OCI-M2 (cell line): ENCODE measurements at regions not wholly inside any gene's neighbourhood (a gene's known extent, or its start where the extent isn't known, plus 50 kb on each side); places are given as distances from the start of the nearest gene placed in this dataset.
"Not testable (repeated sequence)": the region's sequence is repeated elsewhere in the genome, so short reads cannot be mapped to it uniquely, and the experiment has no call there.

Experiments
- DNase-seq: peaks from one replicate; lab custom pipeline; 2025; ENCODE audit not compliant: unreplicated experiment; lab: John Stamatoyannopoulos, UW

GRCh38 chr7:81074406-81074805 is 155.6 kb upstream of the SEMA3C start:
- DNase-seq: no peak

GRCh38 chr7:81073931-81074251 is 155.0 kb upstream of the SEMA3C start:
- no peak for DNase-seq

- no peak for DNase-seq
Observed at GRCh38 chr7:81070956-81071355, 152.1 kb upstream of the SEMA3C start.

DNA sequence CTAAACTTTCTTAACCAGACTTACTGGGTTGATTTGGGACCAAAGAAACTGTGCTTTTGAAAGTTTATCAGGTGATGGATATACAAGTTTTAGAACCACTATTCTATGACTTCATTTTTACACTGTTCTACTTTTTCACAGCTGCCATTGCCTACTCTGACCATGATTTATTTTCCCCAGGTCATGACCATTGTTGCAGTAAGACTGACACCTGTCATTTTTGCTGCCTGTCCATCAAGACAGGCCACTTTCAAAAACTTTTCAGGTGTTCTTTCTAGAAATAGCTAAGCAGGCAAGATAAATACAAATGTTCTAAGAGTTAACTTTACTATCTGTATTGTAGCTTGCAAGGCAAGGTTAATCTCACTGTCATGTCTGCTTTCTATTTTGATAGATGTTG is 147.9 kb upstream of the SEMA3C start:
- no peak for DNase-seq

DNA sequence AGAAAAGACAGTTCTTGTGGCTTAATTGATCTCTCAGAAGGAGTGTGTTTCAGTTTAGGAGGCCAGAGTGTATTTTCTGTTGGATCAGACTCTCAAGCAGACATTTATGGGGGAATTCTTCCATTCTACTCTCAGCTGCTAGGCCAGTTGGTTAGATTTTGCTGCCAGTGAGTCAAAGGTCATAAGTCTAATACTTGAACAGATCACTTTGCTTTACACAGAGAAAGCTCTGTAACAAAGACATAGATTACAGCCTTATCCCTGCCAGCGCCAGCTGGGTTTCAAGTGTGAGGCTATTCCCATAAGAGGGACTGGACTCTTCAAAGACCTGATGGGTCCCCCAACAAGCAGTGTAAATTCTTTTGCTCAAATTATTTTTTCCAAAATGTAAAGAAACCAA is 145.6 kb upstream of the SEMA3C start:
- DNase-seq: no peak

DNA sequence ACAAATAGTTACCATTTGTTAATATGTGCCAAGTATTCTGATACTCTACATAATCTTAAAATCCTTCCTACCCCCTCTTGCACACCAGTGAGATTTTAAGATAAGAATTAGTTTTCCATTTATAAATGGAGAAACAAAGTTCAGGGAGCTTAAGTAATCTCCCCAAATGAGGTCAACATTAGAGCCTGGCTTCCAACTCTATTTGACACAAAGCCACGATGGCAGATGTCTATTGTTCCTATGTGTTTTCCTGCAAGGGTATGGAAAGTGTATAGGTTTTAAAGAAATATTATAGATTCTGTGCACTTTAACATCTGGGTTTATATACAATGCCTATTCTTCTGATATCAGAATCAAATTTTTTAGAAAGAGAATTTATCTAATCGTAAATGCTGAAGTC is 143.9 kb upstream of the SEMA3C start:
- no peak for DNase-seq

- DNase-seq: not testable (repeated sequence)
Observed at GRCh38 chr7:81057469-81057868, 138.6 kb upstream of the SEMA3C start.

DNA sequence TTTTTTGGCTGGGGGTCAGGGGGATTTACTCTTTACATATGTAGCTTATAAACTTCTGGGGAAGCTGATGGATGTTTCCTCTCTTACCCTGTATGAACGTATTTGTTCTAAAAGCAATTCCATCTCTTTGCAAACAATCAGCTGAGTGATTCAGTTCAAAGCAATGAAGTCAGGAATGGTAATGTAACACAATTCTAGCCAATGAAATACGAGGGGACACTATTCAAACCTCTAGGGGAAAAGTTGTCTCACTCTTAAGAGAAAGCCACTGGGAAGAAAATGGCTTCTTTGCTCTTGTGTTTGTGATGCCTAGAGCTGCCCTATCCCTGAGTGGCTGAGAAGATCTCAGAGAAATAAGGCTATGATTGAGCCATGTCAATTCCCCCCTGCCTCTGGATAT is 134.8 kb upstream of the SEMA3C start:
- no peak for DNase-seq

GRCh38 chr7:81051811-81052413 is 133.1 kb upstream of the SEMA3C start:
- no peak for DNase-seq

DNA sequence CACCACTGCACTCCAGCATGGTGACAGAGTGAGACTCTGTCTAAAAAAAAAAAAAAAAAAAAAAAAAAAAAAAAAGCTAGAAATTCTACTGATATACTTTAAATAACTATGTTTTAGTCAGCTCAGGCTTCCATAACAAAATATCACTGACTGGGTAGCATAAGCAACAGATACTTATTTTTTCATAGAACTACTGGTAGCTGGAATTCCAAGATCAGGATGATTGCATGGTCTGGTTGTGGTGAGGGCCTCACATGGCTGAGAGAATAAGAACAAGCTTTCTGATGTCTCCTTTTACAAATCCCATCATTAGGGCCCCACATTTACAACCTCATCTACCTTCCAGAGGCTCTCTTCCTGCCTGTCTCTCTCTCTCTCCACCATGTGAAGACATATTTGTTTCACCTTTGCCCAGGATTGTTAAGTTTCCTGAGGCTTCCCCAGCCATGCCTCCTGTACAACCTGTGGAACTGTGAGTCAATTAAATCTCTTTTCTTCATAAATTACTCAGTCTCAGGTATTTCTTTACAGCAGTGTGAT is 126.7 kb upstream of the SEMA3C start:
- DNase-seq: no peak

- not testable (repeated sequence) for DNase-seq
Observed at GRCh38 chr7:81042646-81043045, 123.8 kb upstream of the SEMA3C start.

DNA sequence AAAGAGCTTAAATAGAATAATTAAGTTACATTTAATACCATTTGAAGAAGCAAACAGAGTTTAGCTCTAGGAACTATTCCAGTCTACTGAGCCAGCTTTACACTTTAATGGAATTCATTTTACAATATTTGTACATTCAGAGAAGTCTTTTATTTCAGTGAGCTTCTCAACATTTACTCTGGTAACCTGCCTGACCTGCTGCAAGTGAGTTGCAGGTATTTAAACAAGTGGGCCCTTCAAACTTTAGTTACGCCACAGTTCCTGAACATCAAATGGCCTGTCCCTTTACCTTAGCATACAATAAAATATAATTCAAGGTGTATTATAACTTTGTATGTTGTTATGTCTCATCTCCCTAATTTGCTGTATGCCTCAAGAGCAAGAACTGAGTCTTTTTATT is 121.6 kb upstream of the SEMA3C start:
- DNase-seq: no peak

GRCh38 chr7:81036871-81037270 is 118.0 kb upstream of the SEMA3C start:
- DNase-seq: no peak

DNA sequence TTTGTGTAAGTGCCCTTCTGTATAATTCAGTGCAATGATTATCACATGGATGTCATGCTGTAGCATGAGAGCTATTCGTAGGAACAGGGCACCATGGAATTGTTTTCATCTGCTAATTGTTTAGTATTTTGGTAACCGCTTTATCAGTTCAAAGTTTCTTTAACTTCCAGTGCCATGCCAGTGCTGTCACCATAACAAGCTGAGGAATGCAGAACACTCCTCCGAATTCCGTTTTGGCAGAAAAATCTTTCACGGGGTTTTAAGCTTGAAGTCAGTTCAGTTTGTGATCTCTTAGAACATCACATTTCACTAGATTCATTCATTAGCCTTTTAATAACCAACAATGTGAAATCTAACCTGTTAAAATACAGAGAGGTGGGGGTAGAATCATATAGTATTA is 117.2 kb upstream of the SEMA3C start:
- DNase-seq: no peak

- no peak for DNase-seq
Observed at GRCh38 chr7:81031996-81032395, 113.1 kb upstream of the SEMA3C start.

GRCh38 chr7:81031243-81031642 is 112.4 kb upstream of the SEMA3C start:
- no peak for DNase-seq

- no peak for DNase-seq
Observed at GRCh38 chr7:81030472-81030871, 111.6 kb upstream of the SEMA3C start.

DNA sequence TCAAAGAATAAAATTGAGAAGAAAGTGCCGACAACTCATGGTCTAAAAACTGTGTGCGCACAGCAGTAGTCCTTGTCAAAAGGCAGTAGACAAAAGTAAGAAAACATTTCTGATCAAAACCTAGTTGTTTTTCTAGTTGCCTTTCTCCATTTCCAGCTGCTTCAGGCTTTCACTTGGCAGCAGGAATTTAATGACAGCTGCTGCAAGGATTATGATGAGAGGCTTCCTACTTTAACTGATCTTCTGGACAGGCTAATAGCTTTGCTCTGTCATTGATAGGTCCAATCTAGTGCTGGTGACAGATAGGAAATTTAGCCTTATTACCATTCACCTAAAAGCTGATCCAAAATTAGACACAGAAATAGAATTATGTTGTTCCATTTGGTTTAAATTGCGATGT is 110.7 kb upstream of the SEMA3C start:
- no peak for DNase-seq

- no peak for DNase-seq
Observed at GRCh38 chr7:81025360-81025759, 106.5 kb upstream of the SEMA3C start.

- DNase-seq: no peak
Observed at GRCh38 chr7:81014908-81015307, 96.1 kb upstream of the SEMA3C start.

DNA sequence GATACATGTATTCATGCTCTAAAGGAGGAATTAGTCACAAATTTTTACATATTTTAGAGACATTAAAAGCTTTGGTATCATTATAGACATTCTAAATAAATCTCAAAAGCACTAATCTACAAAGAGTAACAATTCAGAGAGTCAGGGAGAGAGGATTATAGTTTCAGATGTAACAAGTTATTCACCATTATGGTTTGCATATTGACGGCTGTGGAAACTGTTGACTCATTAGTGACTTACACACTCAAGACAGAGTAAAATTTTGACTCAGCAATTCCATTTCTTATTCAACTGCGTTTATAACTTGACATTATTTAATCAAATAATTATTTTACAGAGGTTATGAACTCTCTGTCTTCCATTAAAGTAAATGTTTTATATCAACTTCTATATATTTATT is 95.4 kb upstream of the SEMA3C start:
- DNase-seq: no peak

GRCh38 chr7:81013083-81013817 is 94.4 kb upstream of the SEMA3C start:
- DNase-seq: no peak

- no peak for DNase-seq
Observed at GRCh38 chr7:81008901-81009300, 90.0 kb upstream of the SEMA3C start.
